Activated CD8-positive, alpha-beta T cell treated with anti-CD3 and anti-CD28 coated beads for 36 hours (primary cell): ENCODE measurements at regions not wholly inside any gene's neighbourhood (a gene's known extent, or its start where the extent isn't known, plus 50 kb on each side); places are given as distances from the start of the nearest gene placed in this dataset.
A peak's percentile ranks its signal among the peaks of the same experiment; 100 is the strongest.

ENCODE experiments used
- ATAC-seq: fragments of 200-7000 bp; cut with Tn5 transposase; one replicate; pipeline ENCODE4 v1.10.0; 2021; ENCODE audit warnings: mild to moderate bottlenecking, moderate library complexity
- CTCF ChIA-PET: fragments of 350-600 bp; sonication (Branson Sonifier 250); formaldehyde crosslinking; loops from one replicate; lab custom pipeline; 2021; ENCODE audit warnings: antibody characterized with exemption; lab: Charles Lee
- POLR2A ChIA-PET: fragments of 350-600 bp; sonication (Branson Sonifier 250); formaldehyde crosslinking; loops from one replicate; lab custom pipeline; 2021; ENCODE audit warnings: antibody characterized with exemption; lab: Charles Lee
- DNase-seq: peaks from one replicate; pipeline ENCODE4 v3.0.0-alpha.2; 2020
- H3K27ac Mint-ChIP-seq: one replicate; pipeline ENCODE4 v1.8.0; 2021; ENCODE audit warnings: mild to moderate bottlenecking, mixed read lengths
- H3K27me3 Mint-ChIP-seq: one replicate; pipeline ENCODE4 v1.8.0; 2021; ENCODE audit warnings: mixed read lengths
- H3K36me3 Mint-ChIP-seq: one replicate; pipeline ENCODE4 v1.8.0; 2021; ENCODE audit warnings: low read depth, mixed read lengths
- H3K4me1 Mint-ChIP-seq: one replicate; pipeline ENCODE4 v1.8.0; 2021; ENCODE audit warnings: low read depth, mixed read lengths
- H3K4me3 Mint-ChIP-seq: one replicate; pipeline ENCODE4 v1.8.0; 2021; ENCODE audit warnings: mild to moderate bottlenecking, moderate library complexity, mixed read lengths
- H3K9me3 Mint-ChIP-seq: one replicate; pipeline ENCODE4 v1.8.0; 2021; ENCODE audit warnings: mixed read lengths
- intact Hi-C: fragments of 100-400 bp; cut with micrococcal nuclease; formaldehyde crosslinking; loops from one replicate; pipeline ENCODE4 v1.10.0; 2022
- TF ChIP-seq, protein P1 (sequence below): fragments of 200-600 bp; IDR thresholded peaks from one replicate; pipeline ENCODE4 v1.8.0; 2022; ENCODE audit warnings: antibody characterized with exemption, mild to moderate bottlenecking

DNA sequence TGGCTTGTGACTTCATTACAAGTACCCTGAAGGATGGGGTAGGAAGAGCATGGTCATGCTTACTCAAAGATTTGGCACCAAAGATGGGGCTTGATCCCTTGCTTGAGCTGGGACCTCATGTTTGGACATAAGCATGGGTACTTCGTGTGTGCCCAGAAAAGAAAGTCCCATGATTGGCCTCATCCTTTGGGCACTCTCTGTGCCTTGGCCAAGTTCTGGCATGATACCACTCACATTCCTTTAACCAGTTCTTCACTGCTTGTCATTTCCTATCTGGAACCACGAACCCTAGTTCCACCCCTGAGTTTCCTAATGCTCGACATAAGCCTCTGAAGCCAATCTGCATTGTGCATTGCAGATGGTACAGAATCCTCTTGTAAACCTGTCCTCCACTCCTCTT is 107.0 kb downstream of the NAV1 start:
- H3K9me3 Mint-ChIP-seq, result no peaks in the 10 kb centered on the region
- intact Hi-C loops, result no loop called here
- ChIA-PET CTCF (no interaction called here), POLR2A (no interaction called here)
- no peaks in the 10 kb centered on the region for H3K4me1 Mint-ChIP-seq
- DNase-seq (no peak), ATAC-seq (no peak)
- H3K27me3 Mint-ChIP-seq, result peaks cover 28% of the 10 kb centered on the region
- H3K36me3 Mint-ChIP-seq, result no peaks in the 10 kb centered on the region
- H3K4me3 Mint-ChIP-seq, result no peak overlapping the region
- no peak overlapping the region for H3K27ac Mint-ChIP-seq
- TF ChIP-seq, protein P1, sequence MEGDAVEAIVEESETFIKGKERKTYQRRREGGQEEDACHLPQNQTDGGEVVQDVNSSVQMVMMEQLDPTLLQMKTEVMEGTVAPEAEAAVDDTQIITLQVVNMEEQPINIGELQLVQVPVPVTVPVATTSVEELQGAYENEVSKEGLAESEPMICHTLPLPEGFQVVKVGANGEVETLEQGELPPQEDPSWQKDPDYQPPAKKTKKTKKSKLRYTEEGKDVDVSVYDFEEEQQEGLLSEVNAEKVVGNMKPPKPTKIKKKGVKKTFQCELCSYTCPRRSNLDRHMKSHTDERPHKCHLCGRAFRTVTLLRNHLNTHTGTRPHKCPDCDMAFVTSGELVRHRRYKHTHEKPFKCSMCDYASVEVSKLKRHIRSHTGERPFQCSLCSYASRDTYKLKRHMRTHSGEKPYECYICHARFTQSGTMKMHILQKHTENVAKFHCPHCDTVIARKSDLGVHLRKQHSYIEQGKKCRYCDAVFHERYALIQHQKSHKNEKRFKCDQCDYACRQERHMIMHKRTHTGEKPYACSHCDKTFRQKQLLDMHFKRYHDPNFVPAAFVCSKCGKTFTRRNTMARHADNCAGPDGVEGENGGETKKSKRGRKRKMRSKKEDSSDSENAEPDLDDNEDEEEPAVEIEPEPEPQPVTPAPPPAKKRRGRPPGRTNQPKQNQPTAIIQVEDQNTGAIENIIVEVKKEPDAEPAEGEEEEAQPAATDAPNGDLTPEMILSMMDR, result no peak

DNA sequence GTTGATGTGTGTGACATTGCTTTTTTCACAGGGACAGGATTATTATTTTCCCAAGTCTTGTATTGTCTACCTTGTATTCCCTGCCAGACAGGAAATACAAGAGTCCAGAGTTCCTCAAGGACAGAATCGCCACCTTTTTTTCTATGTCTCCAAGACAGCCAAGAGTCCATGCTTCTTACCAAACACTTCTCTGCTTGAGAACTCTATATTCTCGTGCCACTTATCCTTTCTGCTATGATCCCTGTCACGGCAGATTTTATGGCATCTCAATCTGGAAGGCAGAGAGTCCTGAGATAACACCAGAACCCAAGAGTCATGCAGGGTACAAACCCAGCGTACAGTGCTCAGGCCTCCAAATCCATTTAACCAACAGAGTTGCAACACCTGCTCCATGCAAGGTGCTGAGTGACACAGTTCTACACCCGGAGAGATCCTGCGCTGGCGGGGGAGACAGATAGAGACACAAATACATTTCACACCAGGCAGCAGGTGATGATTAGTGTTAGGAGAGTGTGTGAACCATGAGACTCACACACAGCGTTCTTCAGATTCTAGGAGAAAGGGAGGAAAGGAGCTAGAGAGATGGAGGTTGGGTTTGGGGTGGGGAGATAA is 107.6 kb downstream of the NAV1 start:
- Mint-ChIP-seq H3K36me3 (no peaks in the 10 kb centered on the region), H3K27me3 (peaks cover 31% of the 10 kb centered on the region), H3K4me1 (no peaks in the 10 kb centered on the region), H3K4me3 (no peak overlapping the region), H3K27ac (no peak overlapping the region), H3K9me3 (no peaks in the 10 kb centered on the region)
- ChIA-PET CTCF (no interaction called here), POLR2A (no interaction called here)
- ATAC-seq, result no peak
- TF ChIP-seq, protein P1, result no peak
- intact Hi-C loops, result no loop called here
- DNase-seq, result no peak

DNA sequence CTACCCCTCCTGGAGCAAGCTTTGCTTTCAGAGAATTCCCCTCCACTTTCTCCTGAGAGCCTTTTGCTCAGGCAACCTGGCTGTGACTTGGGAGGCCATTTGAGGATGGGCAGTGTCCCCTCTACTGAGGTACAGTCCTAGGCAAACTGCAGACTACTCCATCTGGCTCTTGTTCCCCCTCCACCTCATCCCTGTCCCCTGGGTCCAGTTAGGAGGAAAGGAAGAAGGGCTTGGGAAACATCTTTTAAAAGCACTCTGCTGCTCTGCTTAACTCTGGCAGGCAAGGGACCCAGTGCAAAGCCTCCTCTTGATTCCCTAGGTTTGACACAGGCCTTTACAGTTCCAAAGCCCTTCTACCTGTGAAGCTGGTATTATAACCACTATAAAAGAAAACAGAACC is 108.2 kb downstream of the NAV1 start:
- Mint-ChIP-seq H3K27me3 (peaks cover 31% of the 10 kb centered on the region), H3K27ac (no peak overlapping the region), H3K36me3 (no peaks in the 10 kb centered on the region), H3K4me3 (no peak overlapping the region), H3K4me1 (no peaks in the 10 kb centered on the region), H3K9me3 (no peaks in the 10 kb centered on the region)
- ATAC-seq (no peak), DNase-seq (no peak)
- TF ChIP-seq, protein P1, result no peak
- POLR2A ChIA-PET, result no interaction called here
- CTCF ChIA-PET, result no interaction called here
- intact Hi-C loops, result no loop called here

DNA sequence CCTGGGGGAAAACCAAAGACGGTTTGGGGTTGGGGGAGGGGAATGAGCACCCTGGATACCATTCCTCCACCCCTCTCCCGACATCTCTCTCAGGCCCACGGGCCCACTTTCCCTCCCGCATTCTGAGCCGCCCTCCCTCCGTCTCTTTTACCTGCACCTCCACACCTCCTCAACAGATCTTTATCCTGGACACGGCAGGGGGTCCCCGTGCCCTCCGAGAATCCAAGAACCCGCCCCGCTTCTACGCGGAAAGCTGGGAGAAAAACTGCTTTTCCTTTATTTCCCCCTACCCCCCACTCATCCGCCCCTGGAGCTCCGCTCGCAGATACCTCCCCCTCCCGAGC is 108.8 kb downstream of the NAV1 start:
- intact Hi-C loops, result no loop called here
- H3K27me3 Mint-ChIP-seq, result peaks cover 31% of the 10 kb centered on the region
- ATAC-seq, result no peak

DNA sequence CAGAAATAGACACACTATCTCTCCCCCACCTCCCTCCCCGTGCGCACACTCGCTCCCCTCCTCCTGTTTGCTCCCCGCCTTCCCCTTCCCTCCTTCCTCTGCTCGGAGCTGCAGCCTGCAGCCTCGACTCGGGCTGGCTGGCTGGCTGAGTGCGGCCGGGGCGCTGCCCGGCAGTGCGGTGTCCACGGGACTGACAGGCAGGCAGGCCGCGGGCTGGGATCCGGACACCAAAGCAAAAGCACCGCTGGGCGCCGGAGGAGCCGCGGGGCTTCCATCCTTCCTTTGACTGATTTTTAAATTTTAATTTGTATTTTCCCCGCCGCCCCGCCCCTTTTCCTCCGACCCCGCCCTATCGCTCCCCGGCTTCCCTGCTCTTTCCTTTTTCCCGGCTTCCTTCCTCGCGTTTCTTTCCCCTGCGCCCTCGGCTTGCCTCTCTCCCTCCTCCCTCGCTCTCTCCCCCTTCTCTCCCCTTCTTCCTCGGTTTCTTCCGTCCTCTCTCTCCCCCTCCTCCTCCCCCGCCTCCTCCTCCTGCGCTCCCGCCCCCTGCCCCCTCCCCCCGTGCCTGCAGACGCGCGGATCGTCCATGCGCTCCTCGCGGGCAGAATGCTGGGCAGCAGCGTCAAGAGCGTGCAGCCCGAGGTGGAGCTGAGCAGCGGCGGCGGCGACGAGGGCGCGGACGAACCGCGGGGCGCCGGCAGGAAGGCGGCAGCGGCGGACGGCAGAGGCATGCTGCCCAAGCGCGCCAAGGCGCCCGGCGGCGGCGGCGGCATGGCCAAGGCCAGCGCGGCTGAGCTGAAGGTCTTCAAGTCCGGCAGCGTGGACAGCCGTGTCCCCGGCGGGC is 109.4 kb downstream of the NAV1 start:
- POLR2A ChIA-PET, result no interaction called here
- H3K36me3 Mint-ChIP-seq, result no peaks in the 10 kb centered on the region
- intact Hi-C loops, result no loop called here
- H3K9me3 Mint-ChIP-seq, result no peaks in the 10 kb centered on the region
- TF ChIP-seq, protein P1, result no peak
- no peaks in the 10 kb centered on the region for H3K4me1 Mint-ChIP-seq
- no peak for ATAC-seq
- CTCF ChIA-PET, result no interaction called here
- H3K27ac Mint-ChIP-seq, result no peak overlapping the region
- peaks cover 31% of the 10 kb centered on the region for H3K27me3 Mint-ChIP-seq
- peak overlapping the region; percentile 19 for H3K4me3 Mint-ChIP-seq
- DNase-seq, result peak; percentile 7

More for the DNA sequence above, 108.8 kb downstream of the NAV1 start:
- H3K9me3 Mint-ChIP-seq, result no peaks in the 10 kb centered on the region
- H3K36me3 Mint-ChIP-seq, result no peaks in the 10 kb centered on the region
- DNase-seq, result no peak
- no peak overlapping the region for H3K4me3 Mint-ChIP-seq
- POLR2A ChIA-PET, result no interaction called here
- CTCF ChIA-PET, result no interaction called here
- TF ChIP-seq, protein P1, result no peak
- H3K27ac Mint-ChIP-seq, result no peak overlapping the region
- H3K4me1 Mint-ChIP-seq, result no peaks in the 10 kb centered on the region
